ENCODE measurements at regions not wholly inside any gene's neighbourhood (a gene's known extent, or its start where the extent isn't known, plus 50 kb on each side); places are given as distances from the start of the nearest gene placed in this dataset.

DNA sequence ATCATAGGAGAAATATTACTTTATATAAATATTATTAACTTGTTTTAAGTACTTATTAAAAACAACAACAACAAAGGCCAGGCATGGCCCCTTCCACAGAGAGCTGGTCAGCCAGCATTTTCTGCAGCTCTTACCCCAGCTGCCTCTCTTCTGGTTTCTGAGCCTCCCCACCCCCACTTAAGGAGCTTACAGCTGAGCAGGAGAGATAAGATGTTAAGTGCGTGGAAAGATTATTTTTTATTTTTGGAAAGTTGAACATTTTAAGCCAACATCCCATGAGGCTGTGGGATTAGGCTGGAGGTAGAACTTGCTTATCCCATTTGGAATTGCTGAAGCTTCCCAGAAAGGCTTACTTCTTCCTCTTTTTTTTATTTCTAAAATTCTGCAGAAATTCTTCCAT, 401.2 kb downstream of the SEC14L1 start:
- TF ChIP-seq, protein P1, sequence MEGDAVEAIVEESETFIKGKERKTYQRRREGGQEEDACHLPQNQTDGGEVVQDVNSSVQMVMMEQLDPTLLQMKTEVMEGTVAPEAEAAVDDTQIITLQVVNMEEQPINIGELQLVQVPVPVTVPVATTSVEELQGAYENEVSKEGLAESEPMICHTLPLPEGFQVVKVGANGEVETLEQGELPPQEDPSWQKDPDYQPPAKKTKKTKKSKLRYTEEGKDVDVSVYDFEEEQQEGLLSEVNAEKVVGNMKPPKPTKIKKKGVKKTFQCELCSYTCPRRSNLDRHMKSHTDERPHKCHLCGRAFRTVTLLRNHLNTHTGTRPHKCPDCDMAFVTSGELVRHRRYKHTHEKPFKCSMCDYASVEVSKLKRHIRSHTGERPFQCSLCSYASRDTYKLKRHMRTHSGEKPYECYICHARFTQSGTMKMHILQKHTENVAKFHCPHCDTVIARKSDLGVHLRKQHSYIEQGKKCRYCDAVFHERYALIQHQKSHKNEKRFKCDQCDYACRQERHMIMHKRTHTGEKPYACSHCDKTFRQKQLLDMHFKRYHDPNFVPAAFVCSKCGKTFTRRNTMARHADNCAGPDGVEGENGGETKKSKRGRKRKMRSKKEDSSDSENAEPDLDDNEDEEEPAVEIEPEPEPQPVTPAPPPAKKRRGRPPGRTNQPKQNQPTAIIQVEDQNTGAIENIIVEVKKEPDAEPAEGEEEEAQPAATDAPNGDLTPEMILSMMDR (tag by site-specific recombination; IDR thresholded peaks at IDR 0.05) = no peak
- TF ChIP-seq HOXA7 (CRISPR knock-in tag; IDR thresholded peaks at IDR 0.05; ENCODE audit: borderline replicate concordance) (no peak), ZBTB7A (tag by site-specific recombination; IDR thresholded peaks at IDR 0.05; ENCODE audit: low read depth) (no peak), ZNF792 (tag by site-specific recombination; IDR thresholded peaks at IDR 0.05) (no peak)
